Esophagus muscularis mucosa (tissue), 4 donors: ENCODE measurements at regions not wholly inside any gene's neighbourhood (a gene's known extent, or its start where the extent isn't known, plus 50 kb on each side); places are given as distances from the start of the nearest gene placed in this dataset.

Experiments used
- EP300 ChIP-seq: sonication (generic); formaldehyde crosslinking; IDR thresholded peaks from one replicate; pipeline ENCODE4 v1.6.1; 2017; ENCODE audit warnings: antibody characterized with exemption
- POLR2A ChIP-seq: fragments of 450-650 bp; IDR thresholded peaks from one replicate; pipeline ENCODE4 v1.6.1; 2017; ENCODE audit warnings: antibody characterized with exemption, moderate library complexity, mild to moderate bottlenecking, low read depth
- POLR2AphosphoS5 ChIP-seq, 2 donors: sonication (generic); formaldehyde crosslinking; IDR thresholded peaks; one replicate each; pipeline ENCODE4 v1.6.1; 2017; ENCODE audit warnings: antibody characterized with exemption in 2 of 2
- TF ChIP-seq, protein P1 (sequence below), 3 experiments: fragments of 200-600 bp in 2 of 3; fragments of 450-650 bp in 1 of 3; sonication (generic) in 2 of 3; IDR thresholded peaks; one replicate each; pipeline ENCODE4 v1.5.1; 2017 to 2019; ENCODE audit warnings: antibody characterized with exemption in 3 of 3, mild to moderate bottlenecking in 2 of 3, moderate library complexity in 1 of 3

- TF ChIP-seq, protein P1, sequence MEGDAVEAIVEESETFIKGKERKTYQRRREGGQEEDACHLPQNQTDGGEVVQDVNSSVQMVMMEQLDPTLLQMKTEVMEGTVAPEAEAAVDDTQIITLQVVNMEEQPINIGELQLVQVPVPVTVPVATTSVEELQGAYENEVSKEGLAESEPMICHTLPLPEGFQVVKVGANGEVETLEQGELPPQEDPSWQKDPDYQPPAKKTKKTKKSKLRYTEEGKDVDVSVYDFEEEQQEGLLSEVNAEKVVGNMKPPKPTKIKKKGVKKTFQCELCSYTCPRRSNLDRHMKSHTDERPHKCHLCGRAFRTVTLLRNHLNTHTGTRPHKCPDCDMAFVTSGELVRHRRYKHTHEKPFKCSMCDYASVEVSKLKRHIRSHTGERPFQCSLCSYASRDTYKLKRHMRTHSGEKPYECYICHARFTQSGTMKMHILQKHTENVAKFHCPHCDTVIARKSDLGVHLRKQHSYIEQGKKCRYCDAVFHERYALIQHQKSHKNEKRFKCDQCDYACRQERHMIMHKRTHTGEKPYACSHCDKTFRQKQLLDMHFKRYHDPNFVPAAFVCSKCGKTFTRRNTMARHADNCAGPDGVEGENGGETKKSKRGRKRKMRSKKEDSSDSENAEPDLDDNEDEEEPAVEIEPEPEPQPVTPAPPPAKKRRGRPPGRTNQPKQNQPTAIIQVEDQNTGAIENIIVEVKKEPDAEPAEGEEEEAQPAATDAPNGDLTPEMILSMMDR (IDR thresholded peaks at IDR 0.05) = no peak
- TF ChIP-seq POLR2A (no peak), EP300 (no peak), POLR2AphosphoS5 (IDR thresholded peaks at IDR 0.05) (no peak)
These were observed 569.8 kb upstream of the NRXN1 start for GRCh38 chr2:51601706-51602105.
